ENCODE measurements at regions not wholly inside any gene's neighbourhood (a gene's known extent, or its start where the extent isn't known, plus 50 kb on each side); places are given as distances from the start of the nearest gene placed in this dataset.
A peak's percentile ranks its signal among the peaks of the same experiment; 100 is the strongest.

GRCh38 chr12:116389990-116390389 lies 112.5 kb upstream of the MED13L start:
- Histone ChIP-seq H3K4me3 (no peak overlapping the region), H3K27me3 (no peaks in the 10 kb centered on the region), H3K27ac (no peak overlapping the region), H3K4me1 (ENCODE audit: insufficient read depth) (no peaks in the 10 kb centered on the region), H3K79me2 (no peaks in the 10 kb centered on the region), H3K9me2 (replicated peaks; ENCODE audit: insufficient read depth) (no peaks in the 10 kb centered on the region), H3K36me3 (replicated peaks; ENCODE audit: insufficient read depth, low read depth) (no peaks in the 10 kb centered on the region), H3K4me2 (no peak overlapping the region), H2AFZ (no peak overlapping the region), H4K20me1 (ENCODE audit: insufficient read depth, poor library complexity, severe bottlenecking) (no peaks in the 10 kb centered on the region), H3K9me3 (ENCODE audit: low read depth) (no peaks in the 10 kb centered on the region)
- DNase-seq (ENCODE audit: low spot score) = no peak
- 78% methylated on average over 5 of the region's 5 CpGs for WGBS (ENCODE audit: low lambda C conversion rate, missing lambda C conversion rate)
- TF ChIP-seq EZH2phosphoT487 (IDR thresholded peaks at IDR 0.05; ENCODE audit: low read depth, severe bottlenecking, unreplicated experiment) (no peak), EZH2 (IDR thresholded peaks at IDR 0.05; ENCODE audit: borderline replicate concordance) (no peak), CTCF (IDR thresholded peaks at IDR 0.05; ENCODE audit: poor library complexity) (no peak)

- Histone ChIP-seq H3K27me3 (no peaks in the 10 kb centered on the region), H4K20me1 (ENCODE audit: insufficient read depth, poor library complexity, severe bottlenecking) (no peaks in the 10 kb centered on the region), H3K4me2 (no peak overlapping the region), H3K27ac (no peak overlapping the region), H3K4me3 (no peak overlapping the region), H3K9me2 (replicated peaks; ENCODE audit: insufficient read depth) (no peaks in the 10 kb centered on the region), H3K36me3 (replicated peaks; ENCODE audit: insufficient read depth, low read depth) (no peaks in the 10 kb centered on the region), H3K9me3 (ENCODE audit: low read depth) (no peaks in the 10 kb centered on the region), H3K4me1 (ENCODE audit: insufficient read depth) (no peaks in the 10 kb centered on the region), H3K79me2 (no peaks in the 10 kb centered on the region), H2AFZ (no peak overlapping the region)
- no peak for TF ChIP-seq EZH2 (IDR thresholded peaks at IDR 0.05; ENCODE audit: borderline replicate concordance)
- no peak for TF ChIP-seq EZH2phosphoT487 (IDR thresholded peaks at IDR 0.05; ENCODE audit: low read depth, severe bottlenecking, unreplicated experiment)
- no peak for TF ChIP-seq CTCF (IDR thresholded peaks at IDR 0.05; ENCODE audit: poor library complexity)
- WGBS (ENCODE audit: low lambda C conversion rate, missing lambda C conversion rate) = 84% methylated on average over 6 of the region's 6 CpGs
- DNase-seq (ENCODE audit: low spot score) = no peak
These were observed 113.2 kb upstream of the MED13L start for GRCh38 chr12:116390401-116391335.

- peak overlapping the region; percentile 13 for H3K27ac ChIP-seq
- TF ChIP-seq EZH2 (IDR thresholded peaks at IDR 0.05; ENCODE audit: borderline replicate concordance) (no peak), CTCF (IDR thresholded peaks at IDR 0.05; ENCODE audit: poor library complexity) (no peak), EZH2phosphoT487 (IDR thresholded peaks at IDR 0.05; ENCODE audit: low read depth, severe bottlenecking, unreplicated experiment) (no peak)
- WGBS (ENCODE audit: low lambda C conversion rate, missing lambda C conversion rate) = 70% methylated on average over 3 of the region's 3 CpGs
- no peaks in the 10 kb centered on the region for H3K9me2 ChIP-seq (replicated peaks; ENCODE audit: insufficient read depth)
- DNase-seq (ENCODE audit: low spot score) = no peak
- H2AFZ ChIP-seq = no peak overlapping the region
- H4K20me1 ChIP-seq (ENCODE audit: insufficient read depth, poor library complexity, severe bottlenecking) = no peaks in the 10 kb centered on the region
- no peaks in the 10 kb centered on the region for H3K79me2 ChIP-seq
- H3K36me3 ChIP-seq (replicated peaks; ENCODE audit: insufficient read depth, low read depth) = no peaks in the 10 kb centered on the region
- H3K4me1 ChIP-seq (ENCODE audit: insufficient read depth) = no peaks in the 10 kb centered on the region
- no peak overlapping the region for H3K4me3 ChIP-seq
- no peaks in the 10 kb centered on the region for H3K9me3 ChIP-seq (ENCODE audit: low read depth)
- H3K4me2 ChIP-seq = peak overlapping the region; percentile 22
- no peaks in the 10 kb centered on the region for H3K27me3 ChIP-seq
These were observed 114.0 kb upstream of the MED13L start for GRCh38 chr12:116391501-116391900.

All from hepatocyte (in vitro differentiated cells).